ENCODE measurements at regions not wholly inside any gene's neighbourhood (a gene's known extent, or its start where the extent isn't known, plus 50 kb on each side); places are given as distances from the start of the nearest gene placed in this dataset.

DNA sequence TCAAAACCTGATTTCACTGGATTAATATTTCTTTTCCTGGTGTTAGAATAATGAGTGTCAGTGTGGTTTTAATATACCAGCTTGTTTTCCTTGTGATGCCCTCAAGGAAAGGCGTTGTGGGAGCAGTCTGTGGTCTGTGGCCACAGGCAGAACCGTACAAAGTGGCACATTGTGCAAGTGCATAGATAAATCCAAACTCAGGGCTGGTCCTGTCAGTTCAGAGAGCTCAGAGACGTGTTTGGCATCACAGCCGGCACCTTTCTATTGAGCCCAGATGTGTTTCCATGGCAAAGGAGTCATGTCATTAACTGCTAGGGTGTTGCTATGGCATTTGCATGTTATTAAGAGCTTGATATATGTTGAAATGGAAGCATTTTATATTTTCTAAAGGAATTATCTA lies 289.9 kb upstream of the RASGRP1 start:
- intact Hi-C loops (cut with DNase I; ENCODE audit: low total_unique reads): no loop called here
- TF ChIP-seq, protein P1, sequence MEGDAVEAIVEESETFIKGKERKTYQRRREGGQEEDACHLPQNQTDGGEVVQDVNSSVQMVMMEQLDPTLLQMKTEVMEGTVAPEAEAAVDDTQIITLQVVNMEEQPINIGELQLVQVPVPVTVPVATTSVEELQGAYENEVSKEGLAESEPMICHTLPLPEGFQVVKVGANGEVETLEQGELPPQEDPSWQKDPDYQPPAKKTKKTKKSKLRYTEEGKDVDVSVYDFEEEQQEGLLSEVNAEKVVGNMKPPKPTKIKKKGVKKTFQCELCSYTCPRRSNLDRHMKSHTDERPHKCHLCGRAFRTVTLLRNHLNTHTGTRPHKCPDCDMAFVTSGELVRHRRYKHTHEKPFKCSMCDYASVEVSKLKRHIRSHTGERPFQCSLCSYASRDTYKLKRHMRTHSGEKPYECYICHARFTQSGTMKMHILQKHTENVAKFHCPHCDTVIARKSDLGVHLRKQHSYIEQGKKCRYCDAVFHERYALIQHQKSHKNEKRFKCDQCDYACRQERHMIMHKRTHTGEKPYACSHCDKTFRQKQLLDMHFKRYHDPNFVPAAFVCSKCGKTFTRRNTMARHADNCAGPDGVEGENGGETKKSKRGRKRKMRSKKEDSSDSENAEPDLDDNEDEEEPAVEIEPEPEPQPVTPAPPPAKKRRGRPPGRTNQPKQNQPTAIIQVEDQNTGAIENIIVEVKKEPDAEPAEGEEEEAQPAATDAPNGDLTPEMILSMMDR (IDR thresholded peaks at IDR 0.05 in 8 of 11, conservative IDR thresholded peaks at IDR 0.05 in 3 of 11): no peak
- TF ChIP-seq POLR2AphosphoS5 (IDR thresholded peaks at IDR 0.05) (no peak), POLR2A (IDR thresholded peaks at IDR 0.05) (no peak)
- WGBS, 5 donors: 29 to 40% (median 34%) methylated on average over 4 of the region's 4 CpGs
- H3K36me3 ChIP-seq: no peaks in the 10 kb centered on the region
- H3K4me3 ChIP-seq: no peak overlapping the region
- DNase-seq: no peak
- H3K4me1 ChIP-seq: no peaks in the 10 kb centered on the region
- H3K27ac ChIP-seq: no peak overlapping the region
- no peaks in the 10 kb centered on the region for H3K9me3 ChIP-seq
- peaks cover 0 to 12% (median 0%) of the 10 kb centered on the region in 7 donors for H3K27me3 ChIP-seq (replicated peaks in 1 of 7)

DNA sequence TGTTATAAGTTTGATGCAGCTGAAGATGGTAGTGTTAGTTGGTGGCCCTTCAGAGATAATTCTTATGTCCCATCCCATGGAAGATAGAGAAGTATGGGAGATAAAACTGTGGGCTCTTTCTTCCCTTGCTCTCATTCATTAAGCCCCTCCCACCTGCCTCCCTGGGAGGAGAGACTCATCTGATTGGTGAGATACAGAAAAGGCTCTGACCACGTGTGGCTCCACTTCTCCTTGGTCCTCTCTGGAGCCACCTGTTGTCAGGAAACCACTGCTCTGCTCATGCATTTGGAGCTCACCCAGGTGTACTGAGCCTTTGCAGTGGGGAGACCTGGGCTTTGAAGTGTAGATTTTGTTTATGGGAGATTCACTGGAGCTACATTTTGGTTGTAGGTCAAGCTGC lies 293.2 kb upstream of the RASGRP1 start:
- no peaks in the 10 kb centered on the region for H3K9me3 ChIP-seq
- no peak overlapping the region for H3K4me3 ChIP-seq
- intact Hi-C loops (cut with DNase I; ENCODE audit: low total_unique reads): no loop called here
- H3K4me1 ChIP-seq: no peaks in the 10 kb centered on the region
- no peak for DNase-seq
- H3K36me3 ChIP-seq: no peaks in the 10 kb centered on the region
- 52 to 87% (median 64%) methylated on average over 1 of the region's 1 CpG for WGBS, 5 donors
- peaks cover 0 to 12% (median 0%) of the 10 kb centered on the region in 7 donors for H3K27me3 ChIP-seq (replicated peaks in 1 of 7)
- TF ChIP-seq POLR2AphosphoS5 (IDR thresholded peaks at IDR 0.05): no peak
- TF ChIP-seq POLR2A (IDR thresholded peaks at IDR 0.05): no peak
- H3K27ac ChIP-seq: no peak overlapping the region

DNA sequence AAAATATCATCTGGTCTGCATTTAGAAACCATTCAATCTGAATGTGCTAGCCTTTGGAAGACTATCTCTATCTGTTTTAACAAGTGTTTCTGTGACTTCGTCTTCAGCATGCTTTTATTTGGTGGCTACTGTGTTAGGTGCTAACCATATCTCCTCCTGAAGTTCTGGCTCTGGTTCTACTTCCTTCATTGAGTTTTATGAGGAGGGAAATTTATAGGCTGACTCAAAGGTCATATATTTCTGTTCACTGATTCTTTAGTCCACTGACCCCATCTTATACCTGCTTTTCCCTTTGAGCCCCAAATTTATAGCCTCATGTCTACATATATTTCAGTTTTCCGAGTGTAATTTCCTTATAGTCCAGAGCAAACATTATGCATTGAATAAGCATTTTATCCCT lies 295.0 kb upstream of the RASGRP1 start:
- WGBS, 5 donors: 89 to 98% (median 95%) methylated on average over 2 of the region's 2 CpGs
- peaks cover 0 to 4% (median 0%) of the 10 kb centered on the region in 6 donors for H3K4me1 ChIP-seq
- peaks cover 0 to 12% (median 0%) of the 10 kb centered on the region in 7 donors for H3K27me3 ChIP-seq (replicated peaks in 1 of 7)
- intact Hi-C loops (cut with DNase I; ENCODE audit: low total_unique reads): no loop called here
- H3K9me3 ChIP-seq: no peaks in the 10 kb centered on the region
- TF ChIP-seq POLR2A (IDR thresholded peaks at IDR 0.05) (no peak), POLR2AphosphoS5 (IDR thresholded peaks at IDR 0.05) (no peak)
- TF ChIP-seq, protein P1 (IDR thresholded peaks at IDR 0.05 in 8 of 11, conservative IDR thresholded peaks at IDR 0.05 in 3 of 11): no peak
- no peaks in the 10 kb centered on the region for H3K36me3 ChIP-seq
- no peak overlapping the region for H3K27ac ChIP-seq
- H3K4me3 ChIP-seq: no peak overlapping the region
- no peak for DNase-seq

DNA sequence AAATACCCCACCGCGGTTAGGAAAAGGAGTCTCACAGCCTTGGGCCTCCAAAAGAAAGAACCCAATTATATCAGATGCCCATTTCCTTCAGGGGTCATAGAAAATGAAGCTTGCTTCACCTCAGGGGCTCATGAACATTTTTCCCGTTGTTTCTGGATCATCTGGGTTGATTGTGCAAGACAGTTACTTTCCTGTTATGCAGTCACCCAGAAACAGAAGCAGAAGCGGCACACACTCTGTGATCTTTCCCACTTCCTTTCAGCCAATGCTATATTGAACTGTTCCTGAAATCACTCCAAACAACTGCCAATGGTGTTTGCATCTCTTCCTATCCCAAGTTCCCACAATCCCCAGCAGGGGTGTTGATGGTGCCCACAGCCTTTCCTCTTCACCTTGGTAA lies 295.6 kb upstream of the RASGRP1 start:
- DNase-seq: no peak
- WGBS, 5 donors: 31 to 49% (median 44%) methylated on average over 4 of the region's 4 CpGs
- no peak overlapping the region for H3K4me3 ChIP-seq
- no peaks in the 10 kb centered on the region for H3K36me3 ChIP-seq
- intact Hi-C loops (cut with DNase I; ENCODE audit: low total_unique reads): no loop called here
- no peaks in the 10 kb centered on the region for H3K9me3 ChIP-seq
- peaks cover 0 to 4% (median 0%) of the 10 kb centered on the region in 6 donors for H3K4me1 ChIP-seq
- TF ChIP-seq, protein P1 (IDR thresholded peaks at IDR 0.05 in 8 of 11, conservative IDR thresholded peaks at IDR 0.05 in 3 of 11): no peak
- no peak for TF ChIP-seq POLR2A (IDR thresholded peaks at IDR 0.05)
- no peak overlapping the region for H3K27ac ChIP-seq
- peaks cover 0 to 12% (median 0%) of the 10 kb centered on the region in 7 donors for H3K27me3 ChIP-seq (replicated peaks in 1 of 7)

DNA sequence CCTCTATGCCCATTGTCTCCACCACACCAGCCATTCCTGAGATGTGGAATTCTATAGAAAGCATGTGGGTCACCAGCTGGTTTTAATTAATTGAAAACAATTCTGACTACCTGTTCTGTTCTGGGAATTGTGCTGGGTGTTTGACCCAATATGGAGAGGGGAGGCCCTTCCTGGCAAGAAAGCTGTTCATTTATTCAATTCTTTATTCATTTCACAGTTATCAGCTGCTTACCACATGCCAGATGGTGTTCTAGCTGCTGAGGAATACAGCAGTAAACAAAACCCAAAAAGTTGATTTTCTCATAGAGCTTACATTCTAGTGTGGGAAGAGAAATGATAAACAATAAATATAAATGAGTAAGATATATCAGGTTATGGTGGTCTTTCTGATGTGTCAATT lies 296.1 kb upstream of the RASGRP1 start:
- intact Hi-C loops (cut with DNase I; ENCODE audit: low total_unique reads): no loop called here
- Histone ChIP-seq H3K36me3 (no peaks in the 10 kb centered on the region), H3K9me3 (no peaks in the 10 kb centered on the region)

More for the DNA sequence above, 296.1 kb upstream of the RASGRP1 start:
- Histone ChIP-seq H3K4me1 (peaks cover 0 to 4% (median 0%) of the 10 kb centered on the region in 6 donors), H3K4me3 (no peak overlapping the region), H3K27me3 (replicated peaks in 1 of 7) (peaks cover 0 to 8% (median 0%) of the 10 kb centered on the region in 7 donors), H3K27ac (no peak overlapping the region)
- no peak for DNase-seq
- TF ChIP-seq POLR2AphosphoS5 (IDR thresholded peaks at IDR 0.05): no peak
- TF ChIP-seq POLR2A (IDR thresholded peaks at IDR 0.05): no peak
- TF ChIP-seq, protein P1 (IDR thresholded peaks at IDR 0.05 in 8 of 11, conservative IDR thresholded peaks at IDR 0.05 in 3 of 11): no peak

All from spleen (tissue), 11 donors.